Skeletal muscle cell (primary cell): ENCODE measurements at regions not wholly inside any gene's neighbourhood (a gene's known extent, or its start where the extent isn't known, plus 50 kb on each side); places are given as distances from the start of the nearest gene placed in this dataset.
A peak's percentile ranks its signal among the peaks of the same experiment; 100 is the strongest.

ENCODE experiments used
- DNase-seq: peaks from one replicate; pipeline ENCODE4 v3.0.0-alpha.2; 2010; ENCODE audit warnings: low read depth
- H3K4me3 ChIP-seq: 2 replicates; pipeline ENCODE4 v1.5.1; 2011; ENCODE audit warnings: low read depth, mild to moderate bottlenecking, control low read depth, low read length, moderate library complexity

- no peak overlapping the region for H3K4me3 ChIP-seq
- no peak for DNase-seq
Measured at GRCh38 chr7:41222746-41223145, 480.1 kb downstream of the INHBA start.

- DNase-seq, result no peak
- no peak overlapping the region for H3K4me3 ChIP-seq
Measured at GRCh38 chr7:41220266-41220665, 482.6 kb downstream of the INHBA start.

DNA sequence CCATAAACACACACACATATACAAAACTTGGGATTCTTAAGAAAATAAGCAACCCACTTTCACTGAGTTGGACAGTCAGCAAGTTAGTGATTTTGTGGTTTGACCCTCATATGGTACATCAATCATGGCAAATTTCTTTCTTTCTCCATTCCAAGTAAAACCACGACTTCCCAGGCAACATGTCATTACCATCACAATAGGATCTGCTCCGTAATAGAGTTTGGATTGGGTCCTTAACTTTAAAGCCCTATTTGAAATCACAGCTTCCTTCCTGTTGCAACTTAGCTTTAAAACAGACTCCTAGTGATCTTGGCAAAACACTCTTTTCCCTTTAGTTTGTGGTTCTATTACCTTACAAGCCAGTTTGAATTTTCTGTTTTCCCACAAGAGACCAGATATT is 483.6 kb downstream of the INHBA start:
- no peak overlapping the region for H3K4me3 ChIP-seq
- DNase-seq, result peak; percentile 47

DNA sequence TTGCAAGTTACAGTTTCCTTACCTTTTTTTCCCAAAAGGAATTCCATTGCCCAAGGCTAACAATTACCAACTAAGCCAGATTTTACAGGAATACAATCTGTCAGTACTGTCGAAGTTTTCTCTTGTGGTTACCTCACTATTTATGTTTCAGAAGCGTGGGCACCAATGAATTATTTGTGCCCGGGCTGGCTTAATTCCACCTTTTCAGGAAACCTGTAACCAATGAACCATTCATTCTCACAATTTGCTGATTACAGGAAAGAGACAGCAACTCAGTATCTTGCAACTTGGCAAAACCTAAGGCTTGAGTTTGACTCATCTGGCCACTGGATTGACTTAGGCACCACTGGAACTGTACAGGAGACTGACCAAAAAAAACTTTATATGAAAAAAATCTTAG is 485.6 kb downstream of the INHBA start:
- DNase-seq, result no peak
- H3K4me3 ChIP-seq, result no peak overlapping the region

DNA sequence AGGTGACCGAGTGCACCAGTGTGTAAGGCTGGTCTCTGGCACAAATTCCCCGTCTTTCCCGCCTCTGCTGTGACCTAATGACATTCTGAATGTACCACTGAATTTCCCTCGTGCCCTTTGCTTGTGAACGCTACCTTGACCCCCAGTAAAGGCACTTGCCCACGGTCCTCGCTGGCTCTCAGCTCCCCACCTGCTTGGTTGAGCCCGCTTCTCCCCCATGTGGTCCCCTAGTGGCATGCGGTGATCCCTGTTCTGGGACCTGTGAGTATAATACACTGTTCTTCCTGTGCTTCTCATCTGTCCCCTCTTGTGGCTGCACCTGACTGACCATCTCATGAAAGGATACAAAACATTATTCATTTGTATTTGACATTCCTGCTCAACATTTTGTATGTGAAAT is 495.7 kb downstream of the INHBA start:
- no peak overlapping the region for H3K4me3 ChIP-seq
- DNase-seq, result no peak

DNA sequence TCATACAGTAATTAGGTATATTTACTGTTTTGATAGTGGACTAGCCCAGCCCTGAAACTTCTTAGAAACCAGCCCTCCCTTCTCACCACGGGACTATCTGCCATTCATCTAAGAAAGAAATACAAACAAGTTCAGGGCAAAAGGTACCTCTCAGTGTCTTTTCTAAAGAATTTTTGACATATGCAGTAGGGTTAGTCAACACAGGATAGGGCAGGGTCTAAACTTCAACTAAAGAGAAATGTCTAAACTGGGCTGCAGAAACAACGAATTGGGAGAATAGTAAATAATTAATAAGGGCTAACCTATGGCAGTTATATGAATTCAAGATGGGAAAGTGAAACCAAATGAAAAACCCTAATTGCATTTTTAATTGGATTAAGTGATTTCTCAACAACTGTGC is 496.6 kb downstream of the INHBA start:
- H3K4me3 ChIP-seq, result no peak overlapping the region
- no peak for DNase-seq

DNA sequence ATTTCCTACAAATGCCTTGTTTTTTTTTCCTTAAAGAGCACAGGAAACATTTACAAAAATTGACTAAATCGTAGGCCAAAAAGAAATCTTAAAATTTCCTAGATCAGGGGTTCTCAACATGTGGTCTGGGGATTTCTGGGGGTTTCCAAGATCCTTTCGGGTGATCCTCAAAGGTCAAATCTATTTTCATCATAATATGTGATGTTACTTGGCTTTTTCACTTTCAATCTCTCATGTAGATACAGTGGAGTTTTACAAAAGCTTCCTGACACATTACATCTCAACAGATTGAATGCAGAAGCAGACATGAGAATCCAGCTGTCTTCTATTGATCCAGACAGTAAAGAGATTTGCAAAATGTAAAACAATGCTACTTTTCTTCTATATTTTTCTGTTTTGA is 497.3 kb downstream of the INHBA start:
- no peak for DNase-seq
- no peak overlapping the region for H3K4me3 ChIP-seq

DNA sequence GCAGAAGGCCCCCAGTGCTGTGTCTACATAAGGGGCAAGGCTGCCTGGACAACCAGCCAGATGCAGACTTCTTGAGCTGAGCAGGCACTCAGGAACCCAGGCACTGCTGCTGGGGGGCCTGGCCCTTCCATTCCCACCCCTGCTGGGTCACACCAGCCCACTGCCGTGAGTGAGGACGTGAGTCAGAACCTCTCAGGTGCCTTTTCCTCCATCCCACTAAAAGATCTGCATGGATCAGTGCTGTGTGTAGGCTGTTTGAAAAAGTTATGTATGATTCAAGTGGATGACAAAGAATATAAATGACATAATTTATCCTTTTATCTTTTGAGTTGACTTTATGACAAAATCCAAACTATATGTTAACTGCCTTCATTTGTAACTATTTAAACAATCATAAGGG is 499.3 kb downstream of the INHBA start:
- no peak overlapping the region for H3K4me3 ChIP-seq
- DNase-seq, result no peak

- no peak for DNase-seq
- no peak overlapping the region for H3K4me3 ChIP-seq
Measured at GRCh38 chr7:41201021-41201420, 501.9 kb downstream of the INHBA start.

DNA sequence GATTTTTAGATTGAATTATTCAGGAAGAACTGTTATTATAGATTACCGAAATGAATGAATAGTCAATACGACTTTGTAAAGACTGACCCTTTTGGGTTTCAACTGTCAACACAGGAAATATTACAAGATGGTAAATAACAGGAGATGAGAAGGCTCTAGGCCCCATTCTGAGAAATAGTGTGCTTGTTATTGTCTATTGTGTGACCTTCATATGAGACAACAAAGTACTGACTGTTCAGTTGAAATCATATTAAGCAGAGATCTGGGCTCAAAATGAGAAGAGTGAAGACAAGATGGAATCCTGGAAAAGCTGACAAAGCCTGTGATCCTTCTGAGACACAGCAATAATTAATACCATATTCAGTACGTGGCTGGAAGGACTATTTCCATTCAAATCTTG is 503.8 kb downstream of the INHBA start:
- no peak overlapping the region for H3K4me3 ChIP-seq
- DNase-seq, result no peak

DNA sequence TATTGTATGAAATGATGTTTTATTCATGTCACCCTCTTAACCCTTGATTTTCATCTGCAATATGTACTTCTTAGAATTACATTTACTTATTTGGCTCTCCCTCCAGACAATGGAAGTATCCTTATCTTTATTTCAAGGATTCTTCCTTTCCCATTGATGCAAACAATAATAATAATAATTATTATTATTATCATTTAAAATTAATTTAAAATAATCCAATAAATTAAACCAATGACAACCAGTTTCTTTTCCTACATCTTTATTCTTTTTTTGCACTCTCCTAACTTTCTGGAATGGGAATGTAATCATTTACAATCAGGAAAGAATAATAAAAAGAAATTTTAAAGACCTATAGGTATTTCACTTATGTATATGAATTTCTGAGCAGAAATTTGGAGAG is 504.4 kb downstream of the INHBA start:
- H3K4me3 ChIP-seq, result no peak overlapping the region
- DNase-seq, result no peak

DNA sequence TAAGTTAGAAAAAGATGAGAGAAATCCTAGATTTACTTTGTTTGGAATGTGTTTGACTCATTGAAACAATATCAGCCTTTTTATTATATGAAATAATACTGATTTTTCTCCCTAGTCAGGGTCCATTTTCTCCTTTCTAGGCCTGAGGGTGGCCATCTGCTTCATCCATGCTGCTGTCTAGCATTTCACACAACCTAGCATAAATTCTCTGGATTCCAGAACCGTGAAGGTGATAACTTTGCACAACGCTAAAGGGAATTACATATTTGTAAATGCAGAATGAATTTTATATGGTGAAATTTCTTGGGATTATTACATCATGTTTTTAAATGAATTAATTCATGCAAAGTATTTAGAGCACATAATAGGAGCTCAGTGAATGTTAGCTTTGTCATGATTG is 505.1 kb downstream of the INHBA start:
- no peak for DNase-seq
- H3K4me3 ChIP-seq, result no peak overlapping the region

- no peak overlapping the region for H3K4me3 ChIP-seq
- no peak for DNase-seq
Measured at GRCh38 chr7:41193738-41194282, 509.1 kb downstream of the INHBA start.

GRCh38 chr7:41190581-41190980 is 512.3 kb downstream of the INHBA start:
- no peak for DNase-seq

DNA sequence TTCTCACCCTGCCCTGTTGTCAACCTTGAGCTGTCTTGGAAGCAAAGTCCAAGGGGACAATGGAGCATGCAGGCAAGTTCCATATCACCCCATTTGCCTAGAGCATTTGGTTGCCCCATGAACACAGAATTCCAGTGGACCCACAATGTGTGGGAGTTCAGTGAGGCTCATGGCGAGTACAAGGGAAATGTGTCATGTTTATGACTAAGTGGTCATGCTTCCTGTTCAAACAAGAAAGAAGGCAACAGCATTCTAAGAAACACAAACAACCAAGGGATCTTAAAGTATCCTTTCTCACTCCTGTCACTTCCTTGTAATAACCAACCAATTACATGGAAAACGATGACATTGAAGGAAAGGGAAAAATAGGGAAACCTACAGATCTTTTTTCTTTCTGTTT is 513.0 kb downstream of the INHBA start:
- peak; percentile 91 for DNase-seq
- H3K4me3 ChIP-seq, result no peak overlapping the region

More at GRCh38 chr7:41190581-41190980, 512.3 kb downstream of the INHBA start:
- H3K4me3 ChIP-seq, result no peak overlapping the region

GRCh38 chr7:41188163-41189130 is 514.4 kb downstream of the INHBA start:
- DNase-seq, result peak; percentile 62
- no peak overlapping the region for H3K4me3 ChIP-seq

DNA sequence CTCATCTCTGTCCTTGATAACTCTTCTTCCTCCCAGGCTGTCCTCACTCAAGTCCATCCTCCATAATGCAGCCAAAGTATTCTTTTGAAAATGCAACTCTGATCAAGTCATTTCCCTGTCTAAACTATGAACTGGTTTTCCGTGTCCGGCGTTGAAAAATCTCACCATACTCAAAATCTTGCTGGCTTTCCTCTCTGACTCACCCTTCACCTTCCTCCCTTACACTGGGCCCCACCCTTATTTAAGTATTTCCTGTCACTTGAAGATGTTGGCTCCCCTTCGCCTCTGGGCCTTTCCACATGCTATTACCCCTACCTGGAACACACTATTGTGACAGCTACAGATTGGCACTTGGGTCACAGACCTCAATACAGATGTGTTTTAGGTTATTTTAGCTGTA is 515.6 kb downstream of the INHBA start:
- no peak for DNase-seq
- H3K4me3 ChIP-seq, result no peak overlapping the region

DNA sequence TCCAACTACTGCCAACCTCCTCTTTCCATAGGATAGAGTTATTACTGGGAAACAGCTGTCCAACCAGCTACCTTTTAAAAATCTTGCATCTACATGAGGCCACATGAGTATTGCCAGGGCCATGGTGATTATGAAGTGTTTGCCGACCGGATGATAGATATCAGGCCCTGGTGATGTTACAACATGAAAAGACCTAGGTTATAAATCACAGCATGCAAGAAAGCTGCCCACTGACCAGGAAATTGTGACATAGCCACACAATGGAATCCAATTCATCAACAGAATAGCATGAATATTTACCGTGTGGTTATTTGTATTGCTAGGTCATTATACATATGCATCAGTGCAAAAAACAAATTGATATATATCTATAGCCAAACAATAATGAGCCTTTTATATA is 517.0 kb downstream of the INHBA start:
- DNase-seq, result peak; percentile 5
- H3K4me3 ChIP-seq, result no peak overlapping the region

DNA sequence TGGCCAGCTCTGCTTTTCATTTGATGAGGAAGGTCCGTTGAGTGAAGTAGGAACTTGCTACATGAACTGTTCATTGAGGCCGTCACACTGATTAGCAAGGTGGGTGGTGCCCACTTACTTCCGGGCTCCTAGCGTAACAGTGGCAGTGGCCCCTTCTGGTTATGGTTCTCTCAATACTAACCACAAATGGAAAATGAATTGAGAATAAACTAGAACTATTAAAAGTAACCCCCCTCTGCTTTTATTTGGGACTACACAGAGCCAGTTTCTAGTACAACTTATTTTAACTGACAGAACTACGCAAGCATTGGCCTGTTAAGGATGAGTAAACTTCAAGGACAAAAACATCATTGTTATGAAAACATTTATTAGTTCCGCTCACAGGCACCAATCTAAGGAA is 519.1 kb downstream of the INHBA start:
- DNase-seq, result no peak
- H3K4me3 ChIP-seq, result no peak overlapping the region

- DNase-seq, result no peak
- no peak overlapping the region for H3K4me3 ChIP-seq
Measured at GRCh38 chr7:41182782-41183181, 520.1 kb downstream of the INHBA start.

DNA sequence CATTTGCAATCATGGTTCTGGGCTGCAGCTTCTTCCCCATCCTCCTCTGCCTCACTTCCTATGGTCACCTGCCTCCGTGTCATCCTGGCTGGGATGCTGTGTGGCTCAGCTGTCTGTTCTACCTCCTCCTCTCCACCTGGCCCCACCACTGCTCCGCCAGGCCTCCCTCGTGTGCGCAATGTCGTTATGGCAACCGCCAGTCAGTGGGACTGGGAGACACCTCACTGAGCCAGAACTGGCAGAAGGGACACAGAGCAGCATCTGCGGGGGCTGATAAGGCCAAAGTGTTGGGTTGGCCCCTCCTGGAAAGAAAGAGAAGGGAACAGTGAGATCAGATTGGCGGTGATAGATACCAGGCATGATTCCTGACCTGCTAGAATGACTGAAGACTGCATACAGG is 527.5 kb downstream of the INHBA start:
- DNase-seq, result no peak
- no peak overlapping the region for H3K4me3 ChIP-seq
